IMR-90 (cell line): ENCODE measurements at regions not wholly inside any gene's neighbourhood (a gene's known extent, or its start where the extent isn't known, plus 50 kb on each side); places are given as distances from the start of the nearest gene placed in this dataset.

Source experiments
- ATAC-seq: fragments of 200-7000 bp; cut with Tn5 transposase; 2 replicates; pipeline ENCODE4 v1.9.1; 2020; ENCODE audit warnings: low read depth, mild to moderate bottlenecking, moderate library complexity
- BruUV-seq: library from RNA; stranded (reverse); fragments of 400-500 nt; replicated peaks from 2 replicates; lab custom pipeline; 2021; lab: Mats Ljungman, UMichigan
- CTCF ChIA-PET: fragments of 300-600 bp; formaldehyde crosslinking; extraction: SDS; loops from one replicate; lab custom pipeline; 2021; ENCODE audit warnings: antibody characterized with exemption; lab: Yijun Ruan, JAX
- POLR2A ChIA-PET: fragments of 300-600 bp; sonication (Branson Sonifier 250); formaldehyde crosslinking; loops from one replicate; lab custom pipeline; 2022; ENCODE audit warnings: antibody characterized with exemption; ENCODE audit not compliant: unreplicated experiment; lab: Charles Lee
- DNase-seq: peaks from one replicate; pipeline ENCODE4 v3.0.0; 2013
- H2AFZ ChIP-seq: replicated peaks from 2 replicates; pipeline ENCODE3; 2013; ENCODE audit warnings: low read length, mild to moderate bottlenecking; ENCODE audit not compliant: poor library complexity
- H2AK5ac ChIP-seq: 2 replicates; pipeline ENCODE4 v1.6.1; 2013; ENCODE audit warnings: low read depth, low read length, inconsistent platforms
- H2AK9ac ChIP-seq: replicated peaks from 2 replicates; pipeline ENCODE3; 2013; ENCODE audit warnings: mild to moderate bottlenecking, low read depth, low read length, moderate library complexity; ENCODE audit not compliant: poor library complexity
- H2BK120ac ChIP-seq: 2 replicates; pipeline ENCODE4 v1.6.1; 2013; ENCODE audit warnings: low read depth, low read length, inconsistent platforms
- H2BK15ac ChIP-seq: 3 replicates; pipeline ENCODE4 v1.6.1; 2013; ENCODE audit warnings: low read depth, low read length, inconsistent platforms
- H2BK20ac ChIP-seq: 2 replicates; pipeline ENCODE4 v1.6.1; 2013; ENCODE audit warnings: low read depth, mild to moderate bottlenecking, inconsistent platforms, low read length, moderate library complexity
- H2BK5ac ChIP-seq: 2 replicates; pipeline ENCODE4 v1.6.1; 2013; ENCODE audit warnings: mild to moderate bottlenecking, low read depth, low read length, inconsistent platforms; ENCODE audit not compliant: poor library complexity, severe bottlenecking
- H3K14ac ChIP-seq: replicated peaks from 2 replicates; pipeline ENCODE4 v1.6.1; 2013; ENCODE audit warnings: low read depth, low read length, inconsistent platforms
- H3K18ac ChIP-seq: 2 replicates; pipeline ENCODE4 v1.6.1; 2013; ENCODE audit warnings: low read depth, low read length, control low read depth
- H3K23ac ChIP-seq: 2 replicates; pipeline ENCODE4 v1.6.1; 2013; ENCODE audit warnings: low read depth, low read length, inconsistent platforms
- H3K27ac ChIP-seq: 2 replicates; pipeline ENCODE4 v1.5.1; 2013; ENCODE audit warnings: mild to moderate bottlenecking, control low read depth, low read length; ENCODE audit not compliant: insufficient read depth
- H3K27me3 ChIP-seq: 2 replicates; pipeline ENCODE4 v1.6.1; 2013; ENCODE audit warnings: low read length; ENCODE audit not compliant: control insufficient read depth, insufficient read depth
- H3K36me3 ChIP-seq: 2 replicates; pipeline ENCODE4 v1.6.1; 2013; ENCODE audit warnings: low read length, mixed read lengths; ENCODE audit not compliant: control insufficient read depth, insufficient read depth
- H3K4ac ChIP-seq: 2 replicates; pipeline ENCODE4 v1.6.1; 2013; ENCODE audit warnings: low read depth, low read length, inconsistent platforms
- H3K4me1 ChIP-seq: 2 replicates; pipeline ENCODE4 v1.6.1; 2013; ENCODE audit warnings: low read length, mixed read lengths; ENCODE audit not compliant: control insufficient read depth, insufficient read depth
- H3K4me2 ChIP-seq: 2 replicates; pipeline ENCODE4 v1.6.1; 2013; ENCODE audit warnings: low read depth, mild to moderate bottlenecking, control low read depth, low read length, moderate library complexity
- H3K4me3 ChIP-seq: 2 replicates; pipeline ENCODE4 v1.5.1; 2013; ENCODE audit warnings: low read depth, mild to moderate bottlenecking, control low read depth, low read length, moderate library complexity; ENCODE audit not compliant: insufficient read depth
- H3K56ac ChIP-seq: 2 replicates; pipeline ENCODE4 v1.6.1; 2013; ENCODE audit warnings: low read length, inconsistent platforms; ENCODE audit not compliant: insufficient read depth; ENCODE audit errors: extremely low read depth
- H3K79me1 ChIP-seq, 2 experiments: 2 replicates each; pipeline ENCODE4 v1.6.1; 2013; ENCODE audit warnings: low read length in 2 of 2, inconsistent platforms in 1 of 2, low read depth in 1 of 2
- H3K9ac ChIP-seq: 2 replicates; pipeline ENCODE4 v1.6.1; 2013; ENCODE audit warnings: low read depth, low read length, control low read depth
- H3K9me1 ChIP-seq: 2 replicates; pipeline ENCODE4 v1.6.1; 2013; ENCODE audit warnings: low read length, inconsistent platforms; ENCODE audit not compliant: insufficient read depth
- H3K9me3 ChIP-seq: 2 replicates; pipeline ENCODE4 v1.6.1; 2013; ENCODE audit warnings: low read length; ENCODE audit not compliant: control insufficient read depth, insufficient read depth
- H4K20me1 ChIP-seq: 2 replicates; pipeline ENCODE4 v1.6.1; 2013; ENCODE audit warnings: low read length, inconsistent platforms; ENCODE audit not compliant: insufficient read depth
- H4K5ac ChIP-seq: 2 replicates; pipeline ENCODE4 v1.6.1; 2013; ENCODE audit warnings: mild to moderate bottlenecking, low read depth, low read length, control low read depth
- H4K8ac ChIP-seq, 2 experiments: 2 replicates each; pipeline ENCODE4 v1.6.1; 2013; ENCODE audit warnings: low read depth in 2 of 2, low read length in 2 of 2, control low read depth in 1 of 2, inconsistent platforms in 1 of 2
- H4K91ac ChIP-seq: 2 replicates; pipeline ENCODE4 v1.6.1; 2013; ENCODE audit warnings: low read depth, low read length, inconsistent platforms; ENCODE audit not compliant: insufficient read depth
- BHLHE40 ChIP-seq: fragments of 150-350 bp; IDR thresholded peaks from 2 replicates; pipeline ENCODE4 v1.6.1; 2016; ENCODE audit warnings: mild to moderate bottlenecking, low read depth, low read length
- CHD1 ChIP-seq: IDR thresholded peaks from 2 replicates; pipeline ENCODE4 v1.6.1; 2012; ENCODE audit warnings: low read depth, low read length, improper control_type of control experiment
- CTCF ChIP-seq: conservative IDR thresholded peaks from 2 replicates; pipeline ENCODE4 v1.5.1; 2012; ENCODE audit warnings: mild to moderate bottlenecking, low read depth, low read length, improper control_type of control experiment
- ELK1 ChIP-seq: fragments of 150-350 bp; IDR thresholded peaks from 2 replicates; pipeline ENCODE4 v1.6.1; 2016; ENCODE audit warnings: low read depth, mild to moderate bottlenecking, low read length, moderate library complexity, borderline replicate concordance
- FOS ChIP-seq: fragments of 150-350 bp; IDR thresholded peaks from 2 replicates; pipeline ENCODE4 v1.6.1; 2016; ENCODE audit warnings: low read depth, low read length
- MAZ ChIP-seq: IDR thresholded peaks from 2 replicates; pipeline ENCODE4 v1.6.1; 2012; ENCODE audit warnings: low read depth, mild to moderate bottlenecking, low read length, improper control_type of control experiment, moderate library complexity, borderline replicate concordance
- MXI1 ChIP-seq: IDR thresholded peaks from 2 replicates; pipeline ENCODE4 v1.6.1; 2012; ENCODE audit warnings: low read depth, mild to moderate bottlenecking, low read length, moderate library complexity, borderline replicate concordance
- NFE2L2 ChIP-seq: fragments of 150-350 bp; IDR thresholded peaks from 2 replicates; pipeline ENCODE4 v1.6.1; 2016; ENCODE audit warnings: low read depth, mild to moderate bottlenecking, low read length
- POLR2A ChIP-seq: IDR thresholded peaks from 2 replicates; pipeline ENCODE4 v1.6.1; 2012; ENCODE audit warnings: mild to moderate bottlenecking, low read depth, low read length
- RAD21 ChIP-seq: IDR thresholded peaks from 2 replicates; pipeline ENCODE4 v1.6.1; 2012; ENCODE audit warnings: low read length, improper control_type of control experiment
- RCOR1 ChIP-seq: IDR thresholded peaks from 2 replicates; pipeline ENCODE4 v1.6.1; 2012; ENCODE audit warnings: mild to moderate bottlenecking, low read length, improper control_type of control experiment; ENCODE audit not compliant: insufficient replicate concordance
- RFX5 ChIP-seq: IDR thresholded peaks from 2 replicates; pipeline ENCODE4 v1.8.0; 2012; ENCODE audit warnings: low read depth, mild to moderate bottlenecking, low read length, moderate library complexity
- WGBS, 2 experiments: methylation state at CpG; one replicate each; pipeline versions ENCODE4 v1.1.5 to v1.1.7; 2013; ENCODE audit warnings: missing lambda C conversion rate in 2 of 2; ENCODE audit not compliant: insufficient read length in 1 of 2; ENCODE audit errors: extremely low coverage in 2 of 2; 5-methylcytosine and 5-hydroxymethylcytosine counted together
- dilution Hi-C: fragments of 300-500 bp; cut with HindIII; formaldehyde crosslinking; loops from one replicate; pipeline ENCODE4 v1.14.3; 2018; ENCODE audit warnings: low sequenced_read_pairs; ENCODE audit not compliant: unreplicated experiment
- in situ Hi-C: fragments of 300-500 bp; cut with MboI; formaldehyde crosslinking; loops from 3 replicates; pipeline ENCODE4 v1.14.3; 2019; ENCODE audit warnings: low sequenced_read_pairs, inconsistent platforms, mixed read lengths
- intact Hi-C: fragments of 100-400 bp; cut with micrococcal nuclease; formaldehyde crosslinking; loops from 2 replicates; pipeline ENCODE4 v1.10.0; 2022
- TF ChIP-seq, protein P1 (sequence below): fragments of 150-350 bp; IDR thresholded peaks from 2 replicates; pipeline ENCODE4 v1.6.1; 2017; ENCODE audit warnings: mild to moderate bottlenecking, antibody characterized with exemption, low read length, low read depth

- DNase-seq: peak; percentile 18
- Histone ChIP-seq H3K23ac (no peak overlapping the region), H2BK20ac (0 out of 2 replicates have a peak overlapping the region, but pooled peaks have one; percentile 4), H3K56ac (no peak overlapping the region), H3K36me3 (no peaks in the 10 kb centered on the region), H2AFZ (no peak overlapping the region), H4K8ac (peak overlapping the region in 1 of 2 experiments; percentile 2; a peak in 1 of 4 replicates), H2BK120ac (peak overlapping the region; percentile 78), H3K9me3 (no peaks in the 10 kb centered on the region), H3K9ac (no peak overlapping the region), H2BK5ac (no peak overlapping the region), H2AK5ac (peak overlapping the region; percentile 35; the same call in 1 of the 2 replicates), H3K18ac (no peak overlapping the region), H3K4me3 (no peak overlapping the region), H4K91ac (peak overlapping the region; percentile 32; the same call in 1 of the 2 replicates), H3K4me2 (no peak overlapping the region), H3K27ac (no peak overlapping the region), H3K4ac (peak overlapping the region; percentile 71), H2BK15ac (no peak overlapping the region; the same call in 2 of the 3 replicates), H3K14ac (peak overlapping the region; percentile 42; the same call in 1 of the 2 replicates), H3K27me3 (peaks cover 5% of the 10 kb centered on the region), H3K9me1 (peaks cover 12% of the 10 kb centered on the region; the same call in 1 of the 2 replicates), H3K4me1 (peaks cover 13% of the 10 kb centered on the region), H2AK9ac (no peak overlapping the region), H3K79me1 (no peaks in the 10 kb centered on the region), H4K20me1 (no peaks in the 10 kb centered on the region; the same call in 1 of the 2 replicates), H4K5ac (no peak overlapping the region)
- TF ChIP-seq POLR2A (no peak), MAZ (no peak), RCOR1 (no peak), RFX5 (no peak), CTCF (no peak), NFE2L2 (no peak), CHD1 (no peak), ELK1 (no peak), MXI1 (no peak), BHLHE40 (no peak), RAD21 (no peak), FOS (no peak)
- TF ChIP-seq, protein P1, sequence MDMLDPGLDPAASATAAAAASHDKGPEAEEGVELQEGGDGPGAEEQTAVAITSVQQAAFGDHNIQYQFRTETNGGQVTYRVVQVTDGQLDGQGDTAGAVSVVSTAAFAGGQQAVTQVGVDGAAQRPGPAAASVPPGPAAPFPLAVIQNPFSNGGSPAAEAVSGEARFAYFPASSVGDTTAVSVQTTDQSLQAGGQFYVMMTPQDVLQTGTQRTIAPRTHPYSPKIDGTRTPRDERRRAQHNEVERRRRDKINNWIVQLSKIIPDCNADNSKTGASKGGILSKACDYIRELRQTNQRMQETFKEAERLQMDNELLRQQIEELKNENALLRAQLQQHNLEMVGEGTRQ: no peak
- CTCF ChIA-PET: interaction anchor here (0.6 kb wide), 1 partner anchor 196 kb away, joined by 3 read pairs; no protein-coding TSS in a partner anchor
- dilution Hi-C loops (no loop called here), intact Hi-C loops (no loop called here), in situ Hi-C loops (loop anchor here (25.0 kb wide), 1 partner anchor 952 kb away; no protein-coding TSS in a partner anchor)
- BruUV-seq: no TSS peak
- POLR2A ChIA-PET: no interaction called here
- no CpG with 5 or more reads among the region's 8 CpGs for WGBS, 2 experiments
- no peak for ATAC-seq
These were observed 331.6 kb downstream of the DYSF start for GRCh38 chr2:71784734-71785511.
